Activated CD4-positive, alpha-beta T cell treated with anti-CD3 and anti-CD28 coated beads, Interleukin-10, Interleukin-2, amounts not matched to agents 100 ng/mL and 50 ng/mL, durations not matched to agents 16 hours and 8 hours (primary cell): ENCODE measurements at regions not wholly inside any gene's neighbourhood (a gene's known extent, or its start where the extent isn't known, plus 50 kb on each side); places are given as distances from the start of the nearest gene placed in this dataset.
"Not testable (repeated sequence)": the region's sequence is repeated elsewhere in the genome, so short reads cannot be mapped to it uniquely, and the experiment has no call there.

ENCODE experiments used
- DNase-seq: peaks from one replicate; pipeline ENCODE4 v3.0.0-alpha.2; 2020

- DNase-seq: no peak
Measured at GRCh38 chr1:105243411-105243810, 1493.7 kb downstream of the AMY1C start.

GRCh38 chr1:105243969-105244368 is 1494.3 kb downstream of the AMY1C start:
- DNase-seq: no peak

- no peak for DNase-seq
Measured at GRCh38 chr1:105254906-105255305, 1505.2 kb downstream of the AMY1C start.

GRCh38 chr1:105260001-105260400 is 1510.3 kb downstream of the AMY1C start:
- no peak for DNase-seq

- no peak for DNase-seq
Measured at GRCh38 chr1:105270966-105271365, 1521.3 kb downstream of the AMY1C start.

GRCh38 chr1:105272376-105272775 is 1522.7 kb downstream of the AMY1C start:
- DNase-seq: not testable (repeated sequence)

GRCh38 chr1:105294838-105295237 is 1545.1 kb downstream of the AMY1C start:
- DNase-seq: no peak

- no peak for DNase-seq
Measured at GRCh38 chr1:105310063-105310462, 1560.4 kb downstream of the AMY1C start.

GRCh38 chr1:105317976-105318375 is 1568.3 kb downstream of the AMY1C start:
- DNase-seq: no peak

GRCh38 chr1:105326886-105327285 is 1577.2 kb downstream of the AMY1C start:
- no peak for DNase-seq

GRCh38 chr1:105337420-105337819 is 1587.7 kb downstream of the AMY1C start:
- DNase-seq: no peak

- no peak for DNase-seq
Measured at GRCh38 chr1:105343317-105343716, 1593.6 kb downstream of the AMY1C start.

GRCh38 chr1:105359457-105359856 is 1609.8 kb downstream of the AMY1C start:
- no peak for DNase-seq

- DNase-seq: no peak
Measured at GRCh38 chr1:105362438-105362837, 1612.7 kb downstream of the AMY1C start.

GRCh38 chr1:105368446-105368845 is 1618.7 kb downstream of the AMY1C start:
- no peak for DNase-seq

GRCh38 chr1:105373681-105374080 is 1624.0 kb downstream of the AMY1C start:
- no peak for DNase-seq

GRCh38 chr1:105386489-105386888 is 1636.8 kb downstream of the AMY1C start:
- no peak for DNase-seq

- DNase-seq: no peak
Measured at GRCh38 chr1:105396001-105396400, 1646.3 kb downstream of the AMY1C start.

GRCh38 chr1:105398909-105399308 is 1649.2 kb downstream of the AMY1C start:
- no peak for DNase-seq

- DNase-seq: no peak
Measured at GRCh38 chr1:105399716-105400115, 1650.0 kb downstream of the AMY1C start.

GRCh38 chr1:105416261-105416660 is 1640.2 kb upstream of the PRMT6 start:
- no peak for DNase-seq

GRCh38 chr1:105419030-105419429 is 1637.4 kb upstream of the PRMT6 start:
- DNase-seq: no peak

- DNase-seq: no peak
Measured at GRCh38 chr1:105427543-105427942, 1628.9 kb upstream of the PRMT6 start.

GRCh38 chr1:105436589-105437259 is 1619.8 kb upstream of the PRMT6 start:
- no peak for DNase-seq

GRCh38 chr1:105437847-105438246 is 1618.6 kb upstream of the PRMT6 start:
- DNase-seq: no peak
